ENCODE measurements at regions not wholly inside any gene's neighbourhood (a gene's known extent, or its start where the extent isn't known, plus 50 kb on each side); places are given as distances from the start of the nearest gene placed in this dataset.

GRCh38 chr5:78720997-78721396 is 72.4 kb upstream of the LHFPL2 start:
- no peaks in the 10 kb centered on the region for H3K27me3 ChIP-seq (ENCODE audit: control insufficient read depth, insufficient read depth, low read length)
- no peaks in the 10 kb centered on the region for H3K36me3 ChIP-seq (ENCODE audit: control insufficient read depth, insufficient read depth, low read length)
- no peak overlapping the region for H2AFZ ChIP-seq (ENCODE audit: low read length)
- DNase-seq (ENCODE audit: low read depth in 2 of 2) = no peak
- no peak overlapping the region for H3K4me3 ChIP-seq (replicated peaks in 1 of 4; ENCODE audit: control extremely low read depth in 1 of 4, insufficient read depth in 1 of 4, low read depth in 3 of 4, low read length in 4 of 4)
- no peaks in the 10 kb centered on the region for H3K79me2 ChIP-seq (ENCODE audit: control insufficient read depth, insufficient read depth, low read length)
- H3K9ac ChIP-seq (ENCODE audit: insufficient read depth, low read length) = no peak overlapping the region
- no peaks in the 10 kb centered on the region for H3K9me3 ChIP-seq (ENCODE audit: control insufficient read depth, insufficient read depth, low read depth, low read length)
- no peak for TF ChIP-seq CTCF (conservative IDR thresholded peaks at IDR 0.05 in 1 of 2, IDR thresholded peaks at IDR 0.05 in 1 of 2; ENCODE audit: low read depth in 1 of 2, low read length in 2 of 2)
- H3K27ac ChIP-seq (ENCODE audit: insufficient read depth, low read length) = no peak overlapping the region
- H3K4me2 ChIP-seq (ENCODE audit: extremely low read depth, insufficient read depth, low read length) = no peak overlapping the region
- no peaks in the 10 kb centered on the region for H4K20me1 ChIP-seq (ENCODE audit: control insufficient read depth, extremely low read depth, insufficient read depth, low read length)
- no peaks in the 10 kb centered on the region for H3K4me1 ChIP-seq (ENCODE audit: control insufficient read depth, extremely low read depth, insufficient read depth, low read length)

- Histone ChIP-seq H3K4me2 (ENCODE audit: extremely low read depth, insufficient read depth, low read length) (no peak overlapping the region), H3K4me1 (ENCODE audit: control insufficient read depth, extremely low read depth, insufficient read depth, low read length) (no peaks in the 10 kb centered on the region), H3K36me3 (ENCODE audit: control insufficient read depth, insufficient read depth, low read length) (no peaks in the 10 kb centered on the region), H3K4me3 (replicated peaks in 1 of 4; ENCODE audit: control extremely low read depth in 1 of 4, insufficient read depth in 1 of 4, low read depth in 3 of 4, low read length in 4 of 4) (no peak overlapping the region), H3K9me3 (ENCODE audit: control insufficient read depth, insufficient read depth, low read depth, low read length) (no peaks in the 10 kb centered on the region), H3K27ac (ENCODE audit: insufficient read depth, low read length) (no peak overlapping the region), H4K20me1 (ENCODE audit: control insufficient read depth, extremely low read depth, insufficient read depth, low read length) (no peaks in the 10 kb centered on the region), H3K9ac (ENCODE audit: insufficient read depth, low read length) (no peak overlapping the region), H3K27me3 (ENCODE audit: control insufficient read depth, insufficient read depth, low read length) (no peaks in the 10 kb centered on the region), H2AFZ (ENCODE audit: low read length) (no peak overlapping the region), H3K79me2 (ENCODE audit: control insufficient read depth, insufficient read depth, low read length) (no peaks in the 10 kb centered on the region)
- no peak for DNase-seq (ENCODE audit: low read depth in 2 of 2)
- TF ChIP-seq CTCF (conservative IDR thresholded peaks at IDR 0.05 in 1 of 2, IDR thresholded peaks at IDR 0.05 in 1 of 2; ENCODE audit: low read depth in 1 of 2, low read length in 2 of 2) (no peak), EZH2 (IDR thresholded peaks at IDR 0.05; ENCODE audit: low read length, missing control alignments) (no peak)
These were observed 71.8 kb upstream of the LHFPL2 start for GRCh38 chr5:78720227-78720985.

GRCh38 chr5:78719504-78720219 is 71.1 kb upstream of the LHFPL2 start:
- H2AFZ ChIP-seq (ENCODE audit: low read length) = no peak overlapping the region
- H3K27me3 ChIP-seq (ENCODE audit: control insufficient read depth, insufficient read depth, low read length) = no peaks in the 10 kb centered on the region
- no peak for DNase-seq (ENCODE audit: low read depth in 2 of 2)
- H3K4me3 ChIP-seq (replicated peaks in 1 of 4; ENCODE audit: control extremely low read depth in 1 of 4, insufficient read depth in 1 of 4, low read depth in 3 of 4, low read length in 4 of 4) = no peak overlapping the region
- TF ChIP-seq EZH2 (IDR thresholded peaks at IDR 0.05; ENCODE audit: low read length, missing control alignments) (no peak), CTCF (conservative IDR thresholded peaks at IDR 0.05 in 1 of 2, IDR thresholded peaks at IDR 0.05 in 1 of 2; ENCODE audit: low read depth in 1 of 2, low read length in 2 of 2) (no peak)
- no peaks in the 10 kb centered on the region for H3K9me3 ChIP-seq (ENCODE audit: control insufficient read depth, insufficient read depth, low read depth, low read length)
- H3K9ac ChIP-seq (ENCODE audit: insufficient read depth, low read length) = no peak overlapping the region
- no peaks in the 10 kb centered on the region for H4K20me1 ChIP-seq (ENCODE audit: control insufficient read depth, extremely low read depth, insufficient read depth, low read length)
- H3K79me2 ChIP-seq (ENCODE audit: control insufficient read depth, insufficient read depth, low read length) = no peaks in the 10 kb centered on the region
- H3K4me2 ChIP-seq (ENCODE audit: extremely low read depth, insufficient read depth, low read length) = no peak overlapping the region
- no peaks in the 10 kb centered on the region for H3K36me3 ChIP-seq (ENCODE audit: control insufficient read depth, insufficient read depth, low read length)
- no peak overlapping the region for H3K27ac ChIP-seq (ENCODE audit: insufficient read depth, low read length)
- H3K4me1 ChIP-seq (ENCODE audit: control insufficient read depth, extremely low read depth, insufficient read depth, low read length) = no peaks in the 10 kb centered on the region
